ENCODE measurements at regions not wholly inside any gene's neighbourhood (a gene's known extent, or its start where the extent isn't known, plus 50 kb on each side); places are given as distances from the start of the nearest gene placed in this dataset.

DNA sequence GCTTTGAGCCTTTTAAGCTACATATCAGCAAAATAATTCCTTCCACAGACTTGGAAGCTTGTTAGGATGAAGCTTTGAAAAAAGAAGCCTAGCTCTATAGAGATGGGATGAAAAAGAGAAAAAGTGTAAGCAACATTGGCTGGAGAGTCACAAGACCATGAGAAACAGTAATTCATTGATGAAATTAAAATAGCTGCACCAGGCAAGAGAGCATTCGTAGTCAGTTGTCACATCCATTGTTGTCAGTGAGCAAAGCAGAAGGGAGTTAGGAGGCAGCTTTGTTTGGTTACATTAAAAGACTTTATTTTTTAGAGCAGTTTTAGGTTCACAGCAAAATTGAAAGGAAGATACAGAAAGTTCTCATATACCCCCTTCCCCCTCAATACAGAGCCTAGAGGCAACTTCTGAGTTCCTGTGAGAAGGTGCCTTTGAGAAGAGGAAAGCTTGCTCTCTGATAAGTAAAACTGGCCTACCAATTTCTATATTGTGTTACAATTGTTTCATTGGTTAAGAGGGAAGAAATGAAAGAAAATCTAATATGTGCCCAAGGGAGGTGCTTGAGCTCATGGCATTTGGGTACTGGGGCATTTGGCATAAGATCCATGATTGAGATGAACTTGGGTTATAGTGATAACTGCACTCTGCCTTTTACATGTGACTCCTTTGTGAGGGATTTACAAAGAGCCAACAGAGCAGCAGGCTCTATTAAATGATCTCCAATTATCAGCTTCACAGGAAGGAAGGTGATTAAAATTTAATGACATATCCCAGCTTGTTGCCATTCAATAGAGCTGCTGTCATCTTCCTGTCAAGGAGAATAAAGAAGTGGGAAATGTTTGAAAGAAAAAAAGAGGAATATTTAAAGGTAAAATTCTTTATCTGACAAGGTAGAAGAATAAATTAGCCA is 361.3 kb upstream of the TMTC1 start:
- no peak overlapping the region for H3K9ac ChIP-seq (ENCODE audit: low read length)
- H3K27me3 ChIP-seq (ENCODE audit: insufficient read depth, low read length), result no peaks in the 10 kb centered on the region
- no peaks in the 10 kb centered on the region for H3K36me3 ChIP-seq (ENCODE audit: insufficient read depth, low read length)
- no peaks in the 10 kb centered on the region for H3K9me3 ChIP-seq (ENCODE audit: insufficient read depth, low read depth, low read length)
- peaks cover 2% of the 10 kb centered on the region for H3K9me3 Mint-ChIP-seq (ENCODE audit: unreplicated experiment)
- H3K4me2 ChIP-seq (ENCODE audit: low read length), result no peak overlapping the region
- peaks cover 2% of the 10 kb centered on the region for H3K4me1 Mint-ChIP-seq (ENCODE audit: low read depth, unreplicated experiment)
- H3K27ac Mint-ChIP-seq (ENCODE audit: unreplicated experiment), result no peak overlapping the region
- no peaks in the 10 kb centered on the region for H3K79me2 ChIP-seq (ENCODE audit: insufficient read depth, low read length)
- no peak overlapping the region for H2AFZ ChIP-seq (ENCODE audit: low read depth, low read length)
- H3K27ac ChIP-seq (ENCODE audit: low read depth, low read length), result no peak overlapping the region
- H4K20me1 ChIP-seq (ENCODE audit: insufficient read depth, low read length), result no peaks in the 10 kb centered on the region
- H3K4me1 ChIP-seq (ENCODE audit: insufficient read depth, low read length), result peaks cover 9% of the 10 kb centered on the region
- H3K4me3 ChIP-seq (ENCODE audit: insufficient read depth, low read depth, low read length), result no peak overlapping the region
- H3K36me3 Mint-ChIP-seq (ENCODE audit: low read depth, unreplicated experiment), result no peaks in the 10 kb centered on the region
- TF ChIP-seq EZH2 (IDR thresholded peaks at IDR 0.05; ENCODE audit: insufficient read depth, low read length), result no peak
- TF ChIP-seq, protein P1, sequence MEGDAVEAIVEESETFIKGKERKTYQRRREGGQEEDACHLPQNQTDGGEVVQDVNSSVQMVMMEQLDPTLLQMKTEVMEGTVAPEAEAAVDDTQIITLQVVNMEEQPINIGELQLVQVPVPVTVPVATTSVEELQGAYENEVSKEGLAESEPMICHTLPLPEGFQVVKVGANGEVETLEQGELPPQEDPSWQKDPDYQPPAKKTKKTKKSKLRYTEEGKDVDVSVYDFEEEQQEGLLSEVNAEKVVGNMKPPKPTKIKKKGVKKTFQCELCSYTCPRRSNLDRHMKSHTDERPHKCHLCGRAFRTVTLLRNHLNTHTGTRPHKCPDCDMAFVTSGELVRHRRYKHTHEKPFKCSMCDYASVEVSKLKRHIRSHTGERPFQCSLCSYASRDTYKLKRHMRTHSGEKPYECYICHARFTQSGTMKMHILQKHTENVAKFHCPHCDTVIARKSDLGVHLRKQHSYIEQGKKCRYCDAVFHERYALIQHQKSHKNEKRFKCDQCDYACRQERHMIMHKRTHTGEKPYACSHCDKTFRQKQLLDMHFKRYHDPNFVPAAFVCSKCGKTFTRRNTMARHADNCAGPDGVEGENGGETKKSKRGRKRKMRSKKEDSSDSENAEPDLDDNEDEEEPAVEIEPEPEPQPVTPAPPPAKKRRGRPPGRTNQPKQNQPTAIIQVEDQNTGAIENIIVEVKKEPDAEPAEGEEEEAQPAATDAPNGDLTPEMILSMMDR (IDR thresholded peaks at IDR 0.05; ENCODE audit: insufficient read depth, low read depth, low read length), result no peak
- no peak for FAIRE-seq
- DNase-seq (ENCODE audit: low read depth), result no peak
- no peaks in the 10 kb centered on the region for H3K27me3 Mint-ChIP-seq (ENCODE audit: low read depth, unreplicated experiment)
- no peak overlapping the region for H3K4me3 Mint-ChIP-seq (ENCODE audit: unreplicated experiment)

DNA sequence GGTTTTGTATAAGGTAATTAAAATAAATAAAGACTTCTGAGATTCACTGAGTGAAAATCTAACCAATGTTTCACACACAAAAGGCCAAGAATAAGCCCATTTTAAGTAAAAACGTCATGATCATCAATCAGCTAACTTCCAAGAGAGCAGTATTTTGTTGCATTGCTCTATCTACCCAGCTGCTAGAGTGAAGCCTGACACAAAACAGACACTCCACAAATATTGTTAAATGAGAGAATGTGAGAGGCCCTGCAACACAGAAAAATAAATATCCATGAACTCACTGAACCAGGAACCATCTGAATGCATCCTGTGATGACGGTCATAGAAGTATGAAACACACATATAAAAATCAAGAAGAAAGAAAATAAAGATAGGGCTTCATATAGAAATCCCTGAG is 358.6 kb upstream of the TMTC1 start:
- Mint-ChIP-seq H3K4me1 (ENCODE audit: low read depth, unreplicated experiment) (peaks cover 7% of the 10 kb centered on the region), H3K27me3 (ENCODE audit: low read depth, unreplicated experiment) (no peaks in the 10 kb centered on the region), H3K4me3 (ENCODE audit: unreplicated experiment) (no peak overlapping the region), H3K27ac (ENCODE audit: unreplicated experiment) (no peak overlapping the region), H3K9me3 (ENCODE audit: unreplicated experiment) (peaks cover 2% of the 10 kb centered on the region), H3K36me3 (ENCODE audit: low read depth, unreplicated experiment) (no peaks in the 10 kb centered on the region)
- no peak for TF ChIP-seq EZH2 (IDR thresholded peaks at IDR 0.05; ENCODE audit: insufficient read depth, low read length)
- TF ChIP-seq, protein P1 (IDR thresholded peaks at IDR 0.05; ENCODE audit: insufficient read depth, low read depth, low read length), result no peak
- Histone ChIP-seq H3K4me3 (ENCODE audit: insufficient read depth, low read depth, low read length) (no peak overlapping the region), H3K9me3 (ENCODE audit: insufficient read depth, low read depth, low read length) (no peaks in the 10 kb centered on the region), H2AFZ (ENCODE audit: low read depth, low read length) (no peak overlapping the region), H3K4me2 (ENCODE audit: low read length) (no peak overlapping the region), H3K9ac (ENCODE audit: low read length) (no peak overlapping the region), H3K4me1 (ENCODE audit: insufficient read depth, low read length) (peaks cover 9% of the 10 kb centered on the region), H3K36me3 (ENCODE audit: insufficient read depth, low read length) (no peaks in the 10 kb centered on the region), H4K20me1 (ENCODE audit: insufficient read depth, low read length) (no peaks in the 10 kb centered on the region), H3K27me3 (ENCODE audit: insufficient read depth, low read length) (no peaks in the 10 kb centered on the region), H3K27ac (ENCODE audit: low read depth, low read length) (no peak overlapping the region), H3K79me2 (ENCODE audit: insufficient read depth, low read length) (no peaks in the 10 kb centered on the region)
- FAIRE-seq, result no peak
- DNase-seq (ENCODE audit: low read depth), result no peak

DNA sequence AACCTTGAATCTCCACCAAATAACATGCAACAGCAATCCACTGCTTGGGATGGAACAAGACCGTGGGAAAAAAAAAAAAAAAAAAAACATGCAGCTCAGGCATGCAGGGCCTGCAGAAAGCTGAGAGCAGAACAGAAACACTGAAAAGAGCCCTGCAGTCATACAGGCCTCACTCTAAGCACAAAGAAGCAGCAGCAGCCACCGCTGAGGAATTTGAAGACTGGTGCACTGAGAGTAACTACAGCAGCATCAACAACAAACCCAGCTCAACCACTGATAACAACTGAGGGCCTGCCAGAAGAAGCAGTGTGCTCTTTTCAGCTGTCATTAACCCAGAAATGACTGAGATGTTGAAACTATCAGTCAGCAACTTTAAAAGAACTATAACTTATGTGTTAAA is 354.7 kb upstream of the TMTC1 start:
- no peak for TF ChIP-seq EZH2 (IDR thresholded peaks at IDR 0.05; ENCODE audit: insufficient read depth, low read length)
- TF ChIP-seq, protein P1 (IDR thresholded peaks at IDR 0.05; ENCODE audit: insufficient read depth, low read depth, low read length), result no peak
- Mint-ChIP-seq H3K27ac (ENCODE audit: unreplicated experiment) (peak overlapping the region; percentile 58), H3K4me3 (ENCODE audit: unreplicated experiment) (no peak overlapping the region), H3K9me3 (ENCODE audit: unreplicated experiment) (peaks cover 2% of the 10 kb centered on the region), H3K4me1 (ENCODE audit: low read depth, unreplicated experiment) (peaks cover 6% of the 10 kb centered on the region), H3K36me3 (ENCODE audit: low read depth, unreplicated experiment) (no peaks in the 10 kb centered on the region), H3K27me3 (ENCODE audit: low read depth, unreplicated experiment) (no peaks in the 10 kb centered on the region)
- Histone ChIP-seq H3K27ac (ENCODE audit: low read depth, low read length) (no peak overlapping the region), H3K9me3 (ENCODE audit: insufficient read depth, low read depth, low read length) (no peaks in the 10 kb centered on the region), H3K4me2 (ENCODE audit: low read length) (no peak overlapping the region), H4K20me1 (ENCODE audit: insufficient read depth, low read length) (no peaks in the 10 kb centered on the region), H3K4me3 (ENCODE audit: insufficient read depth, low read depth, low read length) (no peak overlapping the region), H3K9ac (ENCODE audit: low read length) (no peak overlapping the region), H3K4me1 (ENCODE audit: insufficient read depth, low read length) (no peaks in the 10 kb centered on the region), H3K79me2 (ENCODE audit: insufficient read depth, low read length) (no peaks in the 10 kb centered on the region), H2AFZ (ENCODE audit: low read depth, low read length) (no peak overlapping the region), H3K27me3 (ENCODE audit: insufficient read depth, low read length) (no peaks in the 10 kb centered on the region), H3K36me3 (ENCODE audit: insufficient read depth, low read length) (no peaks in the 10 kb centered on the region)
- DNase-seq (ENCODE audit: low read depth), result peak; percentile 57
- FAIRE-seq, result no peak
